ENCODE measurements at regions not wholly inside any gene's neighbourhood (a gene's known extent, or its start where the extent isn't known, plus 50 kb on each side); places are given as distances from the start of the nearest gene placed in this dataset.

DNA sequence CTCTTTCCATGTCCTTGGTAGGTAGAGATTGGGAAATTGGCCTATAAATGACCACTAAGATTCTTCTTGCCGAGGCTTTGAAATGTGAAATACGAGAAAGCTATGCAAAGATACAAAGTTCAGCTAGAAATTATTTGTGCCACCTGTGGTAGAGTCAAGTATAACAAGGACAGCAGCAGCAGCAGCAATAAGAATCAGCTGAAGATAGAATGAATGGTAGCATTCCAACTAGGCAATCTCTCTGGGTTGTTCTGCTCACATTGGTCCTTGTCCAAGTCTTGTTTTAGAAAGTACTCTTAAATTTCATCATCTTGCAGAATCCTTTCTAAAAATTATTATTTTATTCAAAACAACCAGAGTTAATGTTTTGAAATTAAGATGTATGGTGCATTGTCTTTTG is 67.8 kb upstream of the PCDH10 start:
- DNase-seq, result no peak

DNA sequence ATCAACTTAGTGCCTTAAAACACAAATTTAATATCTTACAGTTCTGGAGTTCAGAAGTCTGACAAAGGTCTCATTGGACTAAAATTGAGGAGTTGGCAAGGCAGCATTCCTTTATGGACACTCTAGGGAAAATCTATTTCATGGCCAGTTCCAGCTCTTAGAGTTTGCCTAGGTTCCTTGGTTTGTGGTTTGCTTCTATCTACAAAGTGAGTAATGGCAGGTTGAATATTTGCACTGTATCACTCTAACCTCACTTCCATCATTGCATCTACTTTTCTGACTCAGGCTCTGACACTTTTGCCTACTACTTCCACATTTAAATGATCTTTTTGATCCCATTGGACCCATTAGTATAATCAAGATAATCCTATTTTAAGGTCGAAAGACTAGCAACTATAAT is 64.7 kb upstream of the PCDH10 start:
- DNase-seq, result no peak

DNA sequence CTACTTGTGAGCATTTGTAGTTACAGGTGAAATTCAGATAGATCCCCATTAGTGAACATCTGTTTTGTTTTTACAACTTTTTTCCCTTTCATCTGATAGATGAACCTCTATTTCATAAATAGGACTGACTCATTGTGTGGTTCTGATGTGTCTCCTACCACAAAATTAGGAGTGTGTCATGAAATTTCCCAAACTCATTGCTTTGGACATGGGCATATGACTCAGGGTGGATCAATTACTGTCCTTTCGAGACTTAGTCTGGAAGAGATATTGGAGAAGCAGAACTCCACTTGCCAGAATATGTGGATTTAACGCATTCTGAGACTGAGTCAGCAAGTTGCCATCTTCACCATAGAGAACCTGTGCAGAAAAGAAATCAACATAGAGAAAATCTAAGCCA is 53.5 kb upstream of the PCDH10 start:
- DNase-seq, result no peak

DNA sequence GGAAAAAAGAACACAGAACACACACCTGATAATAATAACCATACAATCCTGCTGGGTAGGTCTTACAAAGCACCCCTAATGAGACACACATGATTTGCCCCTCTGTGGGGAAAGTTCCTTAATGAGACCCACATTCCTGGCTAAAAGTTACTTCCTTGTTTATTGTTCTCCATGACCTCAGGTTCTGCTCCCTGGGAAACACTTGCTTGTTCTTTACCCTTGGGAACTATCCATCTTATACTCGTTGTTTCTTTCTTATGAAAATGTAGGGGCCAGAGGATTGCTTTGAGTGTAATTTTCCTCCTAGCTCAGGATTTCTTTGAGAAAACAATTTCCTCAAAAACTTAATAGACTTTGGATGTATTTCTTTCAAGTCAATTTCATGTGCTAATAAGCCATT is 52.1 kb upstream of the PCDH10 start:
- no peak for DNase-seq

Measured in NCI-H1436 treated with DMSO at 0.1 percent for 48 hours (cell line).